ENCODE measurements at regions not wholly inside any gene's neighbourhood (a gene's known extent, or its start where the extent isn't known, plus 50 kb on each side); places are given as distances from the start of the nearest gene placed in this dataset.

DNA sequence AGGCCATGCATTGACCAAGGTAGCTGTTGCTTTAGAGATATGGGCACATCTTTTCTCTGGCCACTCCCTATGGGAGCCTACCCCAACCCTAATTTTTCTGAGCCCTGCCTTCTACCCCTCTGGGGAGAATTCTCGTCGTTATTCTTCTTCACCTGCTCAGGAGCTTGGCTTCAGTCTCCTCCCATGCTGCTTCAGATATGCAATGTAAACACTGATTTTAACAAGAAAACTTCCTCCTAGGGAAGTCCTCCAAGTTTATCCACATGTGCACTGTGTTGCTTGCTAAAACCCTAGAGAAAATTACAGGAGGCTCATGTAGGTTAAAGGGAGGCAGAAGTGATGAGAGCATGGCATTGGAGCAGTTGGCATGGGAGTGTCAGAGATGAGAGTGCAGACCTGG, 445.2 kb upstream of the MDFIC2 start:
- no peak overlapping the region for H3K4me3 ChIP-seq (ENCODE audit: low read depth, low read length)
- TF ChIP-seq, protein P1, sequence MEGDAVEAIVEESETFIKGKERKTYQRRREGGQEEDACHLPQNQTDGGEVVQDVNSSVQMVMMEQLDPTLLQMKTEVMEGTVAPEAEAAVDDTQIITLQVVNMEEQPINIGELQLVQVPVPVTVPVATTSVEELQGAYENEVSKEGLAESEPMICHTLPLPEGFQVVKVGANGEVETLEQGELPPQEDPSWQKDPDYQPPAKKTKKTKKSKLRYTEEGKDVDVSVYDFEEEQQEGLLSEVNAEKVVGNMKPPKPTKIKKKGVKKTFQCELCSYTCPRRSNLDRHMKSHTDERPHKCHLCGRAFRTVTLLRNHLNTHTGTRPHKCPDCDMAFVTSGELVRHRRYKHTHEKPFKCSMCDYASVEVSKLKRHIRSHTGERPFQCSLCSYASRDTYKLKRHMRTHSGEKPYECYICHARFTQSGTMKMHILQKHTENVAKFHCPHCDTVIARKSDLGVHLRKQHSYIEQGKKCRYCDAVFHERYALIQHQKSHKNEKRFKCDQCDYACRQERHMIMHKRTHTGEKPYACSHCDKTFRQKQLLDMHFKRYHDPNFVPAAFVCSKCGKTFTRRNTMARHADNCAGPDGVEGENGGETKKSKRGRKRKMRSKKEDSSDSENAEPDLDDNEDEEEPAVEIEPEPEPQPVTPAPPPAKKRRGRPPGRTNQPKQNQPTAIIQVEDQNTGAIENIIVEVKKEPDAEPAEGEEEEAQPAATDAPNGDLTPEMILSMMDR (IDR thresholded peaks at IDR 0.05; ENCODE audit: insufficient read depth, low read depth, low read length), result no peak
- DNase-seq (ENCODE audit: low read depth), result no peak

DNA sequence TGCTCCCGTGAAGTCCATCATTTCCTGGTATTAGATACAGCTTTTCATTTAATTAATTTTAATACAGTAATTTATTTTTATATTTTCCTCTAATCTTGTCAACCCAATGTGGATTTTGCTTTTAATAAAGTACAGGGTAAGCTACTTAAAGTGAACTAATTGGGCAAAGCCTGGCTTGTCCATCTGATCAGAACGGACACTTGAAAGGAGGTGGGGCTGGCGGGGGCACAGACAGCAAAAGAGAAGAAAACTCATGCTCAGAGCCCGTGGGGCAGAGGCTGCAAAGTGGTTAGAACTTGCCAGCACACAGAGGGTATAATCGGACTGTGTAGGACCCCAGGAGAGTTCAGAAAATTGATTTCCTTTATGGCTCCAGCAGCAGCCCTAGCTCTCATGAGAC, 443.1 kb upstream of the MDFIC2 start:
- H3K4me3 ChIP-seq (ENCODE audit: low read depth, low read length), result no peak overlapping the region
- TF ChIP-seq, protein P1 (IDR thresholded peaks at IDR 0.05; ENCODE audit: insufficient read depth, low read depth, low read length), result no peak
- no peak for DNase-seq (ENCODE audit: low read depth)

DNA sequence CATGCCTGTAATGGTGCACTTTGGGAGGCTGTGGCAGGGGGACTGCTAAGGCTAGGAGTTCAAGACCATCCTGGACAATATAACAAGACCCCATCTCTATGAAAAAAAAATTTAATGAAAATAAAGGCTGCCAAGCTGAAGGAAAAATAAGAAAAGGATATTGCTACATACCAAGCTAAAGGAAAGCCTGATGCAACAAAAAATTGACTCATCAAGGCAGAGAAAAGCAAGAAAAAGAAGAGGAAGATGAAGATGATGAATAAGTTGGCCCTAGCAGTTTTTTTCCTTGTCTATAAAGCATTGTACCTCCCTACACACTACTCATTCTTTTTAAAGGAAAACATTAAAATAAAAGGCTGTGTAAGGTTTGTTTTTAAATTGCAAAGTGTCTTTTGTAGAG, 441.9 kb upstream of the MDFIC2 start:
- TF ChIP-seq, protein P1 (IDR thresholded peaks at IDR 0.05; ENCODE audit: insufficient read depth, low read depth, low read length), result no peak
- DNase-seq (ENCODE audit: low read depth), result no peak
- H3K4me3 ChIP-seq (ENCODE audit: low read depth, low read length), result no peak overlapping the region

DNA sequence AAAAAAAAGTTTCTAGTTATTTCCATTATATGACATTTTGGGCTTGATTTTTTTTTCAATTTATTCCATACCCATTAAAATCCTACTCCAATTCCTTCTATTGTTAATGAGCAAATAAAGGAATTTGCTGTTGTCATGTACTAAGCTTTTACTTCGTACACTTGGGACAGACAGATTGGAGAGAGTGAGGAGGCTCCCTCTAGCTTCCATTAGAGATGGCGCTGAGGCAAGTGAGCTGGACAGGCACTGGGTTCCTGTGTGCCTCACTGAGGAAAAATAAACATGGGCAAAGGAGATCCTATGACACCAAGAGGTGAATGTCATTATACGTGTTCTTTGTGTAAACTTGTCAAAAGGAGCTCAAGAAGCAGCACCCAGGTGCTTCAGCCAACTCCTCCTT, 441.1 kb upstream of the MDFIC2 start:
- H3K4me3 ChIP-seq (ENCODE audit: low read depth, low read length), result no peak overlapping the region
- TF ChIP-seq, protein P1 (IDR thresholded peaks at IDR 0.05; ENCODE audit: insufficient read depth, low read depth, low read length), result peak; percentile 34
- no peak for DNase-seq (ENCODE audit: low read depth)

DNA sequence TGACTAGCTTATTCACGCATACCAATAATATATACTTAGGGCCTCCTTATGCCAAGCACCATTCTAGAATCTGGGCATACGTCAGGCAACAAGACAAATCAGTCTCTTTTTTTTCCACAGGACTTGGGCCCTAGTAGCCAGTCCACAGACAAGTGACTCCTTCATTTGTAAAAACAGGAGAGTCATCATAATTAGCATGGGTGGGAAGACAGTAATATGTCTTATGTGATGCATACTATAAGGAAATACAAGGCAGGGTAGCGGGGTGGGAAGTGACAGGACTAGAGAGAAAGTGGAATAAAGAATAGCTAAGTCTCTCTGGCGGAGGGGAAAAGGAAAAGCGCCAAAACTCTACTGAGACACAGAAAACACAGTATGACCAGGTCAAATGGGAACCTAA, 439.6 kb upstream of the MDFIC2 start:
- TF ChIP-seq, protein P1 (IDR thresholded peaks at IDR 0.05; ENCODE audit: insufficient read depth, low read depth, low read length), result no peak
- no peak for DNase-seq (ENCODE audit: low read depth)

DNA sequence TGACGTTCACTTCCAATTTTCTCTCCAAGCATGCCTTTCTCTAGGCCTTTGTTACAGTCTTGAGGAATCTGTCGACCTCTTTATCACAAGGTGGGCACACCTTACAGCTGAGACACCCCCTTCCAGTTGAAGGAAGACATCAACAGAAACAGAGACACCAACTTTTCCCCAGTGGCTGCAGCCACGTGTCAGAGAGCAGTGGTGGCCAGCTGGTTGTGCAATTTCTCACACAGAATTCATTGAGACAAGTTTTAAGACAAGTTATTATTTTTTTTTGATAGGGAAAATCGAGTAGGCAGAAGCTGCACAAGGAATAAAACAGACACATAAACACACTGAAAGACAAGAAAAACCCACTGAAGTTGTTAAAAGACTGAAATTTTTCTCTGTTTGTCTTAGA, 436.7 kb upstream of the MDFIC2 start:
- no peak overlapping the region for H3K4me3 ChIP-seq (ENCODE audit: low read depth, low read length)
- no peak for DNase-seq (ENCODE audit: low read depth)
- TF ChIP-seq, protein P1 (IDR thresholded peaks at IDR 0.05; ENCODE audit: insufficient read depth, low read depth, low read length), result no peak

More for the DNA sequence above, 439.6 kb upstream of the MDFIC2 start:
- H3K4me3 ChIP-seq (ENCODE audit: low read depth, low read length), result no peak overlapping the region

DNA sequence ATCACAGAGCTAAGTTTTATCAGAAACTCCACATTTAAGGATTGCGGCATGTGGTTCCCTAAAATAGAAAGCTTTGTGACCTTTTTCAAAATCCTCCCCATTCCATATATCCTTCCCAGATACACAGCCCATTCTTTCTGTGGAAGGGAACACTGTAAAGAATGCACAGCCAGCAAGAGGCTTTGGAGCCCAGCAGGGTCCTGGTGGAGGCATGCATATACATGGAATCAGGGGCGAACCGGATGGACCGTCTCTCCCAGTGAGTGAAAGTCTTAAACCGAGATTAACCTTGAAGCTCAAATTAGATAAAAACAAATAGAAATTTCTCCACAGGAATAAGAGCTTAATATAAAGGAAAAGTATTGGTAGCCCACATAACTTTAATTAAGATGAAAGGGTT, 436.2 kb upstream of the MDFIC2 start:
- TF ChIP-seq, protein P1 (IDR thresholded peaks at IDR 0.05; ENCODE audit: insufficient read depth, low read depth, low read length), result no peak
- DNase-seq (ENCODE audit: low read depth), result no peak
- no peak overlapping the region for H3K4me3 ChIP-seq (ENCODE audit: low read depth, low read length)

All from fibroblast of villous mesenchyme (primary cell).